H1 (cell line): ENCODE measurements at regions not wholly inside any gene's neighbourhood (a gene's known extent, or its start where the extent isn't known, plus 50 kb on each side); places are given as distances from the start of the nearest gene placed in this dataset.

ENCODE experiments used
- CTCF ChIA-PET: fragments of 300-600 bp; sonication (Branson Sonifier 250); formaldehyde crosslinking; loops from one replicate; lab custom pipeline; 2021; ENCODE audit not compliant: partially characterized antibody; lab: Charles Lee
- POLR2A ChIA-PET: fragments of 300-600 bp; sonication (Branson Sonifier 250); formaldehyde crosslinking; loops from one replicate; lab custom pipeline; 2021; ENCODE audit warnings: inconsistent platforms; ENCODE audit not compliant: partially characterized antibody; lab: Charles Lee
- DNase-seq, 2 experiments: peaks; one replicate each; pipeline versions ENCODE4 v3.0.0 to v3.0.0-alpha.2; 2010 to 2022; ENCODE audit warnings: low spot score in 2 of 2, low read depth in 1 of 2, mixed read lengths in 1 of 2
- FAIRE-seq: peaks from 2 replicates; lab custom pipeline; 2011; peaks lifted over from hg19 to GRCh38; lab: Jason Lieb, UNC
- H2AFZ ChIP-seq: 2 replicates; pipeline ENCODE4 v1.8.1; 2012; ENCODE audit warnings: low read length, inconsistent platforms
- H2AK5ac ChIP-seq: 2 replicates; pipeline ENCODE4 v1.6.1; 2013; ENCODE audit warnings: low read depth, low read length
- H2BK120ac ChIP-seq: replicated peaks from 2 replicates; pipeline ENCODE3; 2013; ENCODE audit warnings: low read depth, low read length, inconsistent platforms
- H2BK12ac ChIP-seq: 2 replicates; pipeline ENCODE4 v1.6.1; 2013; ENCODE audit warnings: low read depth, low read length
- H2BK15ac ChIP-seq: 2 replicates; pipeline ENCODE4 v1.6.1; 2013; ENCODE audit warnings: low read length
- H2BK20ac ChIP-seq: 2 replicates; pipeline ENCODE4 v1.6.1; 2013; ENCODE audit warnings: low read length
- H2BK5ac ChIP-seq: 2 replicates; pipeline ENCODE4 v1.6.1; 2013; ENCODE audit warnings: low read depth, low read length
- H3K14ac ChIP-seq: 2 replicates; pipeline ENCODE4 v1.6.1; 2013; ENCODE audit warnings: inconsistent platforms; ENCODE audit not compliant: insufficient read length
- H3K18ac ChIP-seq: 2 replicates; pipeline ENCODE4 v1.6.1; 2013; ENCODE audit warnings: low read length; ENCODE audit errors: extremely low read depth
- H3K23ac ChIP-seq: 2 replicates; pipeline ENCODE4 v1.6.1; 2013; ENCODE audit warnings: inconsistent platforms; ENCODE audit not compliant: insufficient read length
- H3K23me2 ChIP-seq: 2 replicates; pipeline ENCODE4 v1.6.1; 2013; ENCODE audit warnings: low read depth, low read length
- H3K27ac ChIP-seq: 2 replicates; pipeline ENCODE4 v1.6.1; 2011; ENCODE audit warnings: low read depth, low read length, inconsistent platforms
- H3K27me3 ChIP-seq, 4 experiments: replicated peaks in 1 of 4; 1 replicate in 1 of 4; 2 replicates in 3 of 4; pipeline versions ENCODE4 v1.6.1 to v1.8.1; 2011 to 2013; ENCODE audit warnings: low read length in 3 of 4, mild to moderate bottlenecking in 3 of 4, inconsistent platforms in 2 of 4, mixed read lengths in 2 of 4, moderate library complexity in 1 of 4; ENCODE audit not compliant: control insufficient read depth in 3 of 4, insufficient read depth in 3 of 4; ENCODE audit errors: extremely low read depth in 1 of 4
- H3K36me3 ChIP-seq, 4 experiments: 2 replicates each; pipeline versions ENCODE4 v1.6.1 to v1.8.1; 2011 to 2013; ENCODE audit warnings: mild to moderate bottlenecking in 4 of 4, low read length in 3 of 4, moderate library complexity in 2 of 4, control low read depth in 1 of 4, inconsistent platforms in 1 of 4; ENCODE audit not compliant: insufficient read depth in 4 of 4, control insufficient read depth in 2 of 4
- H3K4ac ChIP-seq: replicated peaks from 2 replicates; pipeline ENCODE3; 2013; ENCODE audit warnings: low read length, low read depth, mixed read lengths, inconsistent platforms; ENCODE audit not compliant: insufficient read length
- H3K4me1 ChIP-seq, 4 experiments: replicated peaks in 1 of 4; 1 replicate in 1 of 4; 2 replicates in 3 of 4; pipeline versions ENCODE4 v1.6.1 to v1.8.1; 2011 to 2013; ENCODE audit warnings: low read length in 3 of 4, inconsistent platforms in 2 of 4, mixed read lengths in 1 of 4; ENCODE audit not compliant: insufficient read depth in 4 of 4, control insufficient read depth in 3 of 4
- H3K4me2 ChIP-seq, 2 experiments: 2 replicates each; pipeline versions ENCODE4 v1.6.1 to v1.8.1; 2011 to 2013; ENCODE audit warnings: low read depth in 2 of 2, low read length in 2 of 2, control low read depth in 1 of 2, inconsistent platforms in 1 of 2, mild to moderate bottlenecking in 1 of 2; ENCODE audit not compliant: insufficient read depth in 1 of 2
- H3K4me3 ChIP-seq, 4 experiments: fragments of 200-600, 300-600 bp in 1 of 4; sonication (generic), shearing (Covaris generic), sonication (Bioruptor Twin) in 1 of 4; 2 replicates each; pipeline versions ENCODE4 v1.5.1 to v1.8.1; 2011 to 2016; ENCODE audit warnings: low read length in 4 of 4, low read depth in 3 of 4, control low read depth in 2 of 4, inconsistent platforms in 2 of 4, mild to moderate bottlenecking in 2 of 4, mixed read lengths in 1 of 4, moderate library complexity in 1 of 4; ENCODE audit not compliant: insufficient read depth in 2 of 4; ENCODE audit errors: extremely low read depth in 1 of 4
- H3K56ac ChIP-seq: replicated peaks from 2 replicates; pipeline ENCODE3; 2013; ENCODE audit warnings: low read depth, mild to moderate bottlenecking, mixed read lengths, low read length, inconsistent platforms; ENCODE audit not compliant: insufficient read length
- H3K79me1 ChIP-seq: 2 replicates; pipeline ENCODE4 v1.6.1; 2013; ENCODE audit warnings: low read depth, low read length, control low read depth
- H3K79me2 ChIP-seq, 2 experiments: 2 replicates each; pipeline versions ENCODE4 v1.6.1 to v1.8.1; 2012 to 2013; ENCODE audit warnings: low read length in 2 of 2, mild to moderate bottlenecking in 2 of 2, inconsistent platforms in 1 of 2; ENCODE audit not compliant: insufficient read depth in 2 of 2, control insufficient read depth in 1 of 2
- H3K9ac ChIP-seq, 4 experiments: replicated peaks in 1 of 4; 1 replicate in 1 of 4; 2 replicates in 3 of 4; pipeline versions ENCODE4 v1.6.1 to v1.8.1; 2011 to 2013; ENCODE audit warnings: low read depth in 3 of 4, low read length in 3 of 4, control low read depth in 2 of 4, mild to moderate bottlenecking in 2 of 4, moderate library complexity in 2 of 4, inconsistent platforms in 1 of 4; ENCODE audit errors: extremely low read depth in 1 of 4
- H3K9me3 ChIP-seq, 2 experiments: 2 replicates each; pipeline versions ENCODE4 v1.6.1 to v1.8.1; 2012 to 2013; ENCODE audit warnings: mild to moderate bottlenecking in 2 of 2, moderate library complexity in 2 of 2, control low read depth in 1 of 2, inconsistent platforms in 1 of 2, low read depth in 1 of 2, low read length in 1 of 2, mixed read lengths in 1 of 2; ENCODE audit not compliant: insufficient read depth in 2 of 2
- H4K20me1 ChIP-seq, 2 experiments: replicated peaks in 1 of 2; 2 replicates each; pipeline versions ENCODE3 to v1.8.1; 2011 to 2013; ENCODE audit warnings: inconsistent platforms in 2 of 2, low read length in 2 of 2, mild to moderate bottlenecking in 1 of 2; ENCODE audit not compliant: insufficient read depth in 2 of 2, control insufficient read depth in 1 of 2
- H4K5ac ChIP-seq: 2 replicates; pipeline ENCODE4 v1.6.1; 2013; ENCODE audit warnings: low read length, low read depth, mixed read lengths, inconsistent platforms; ENCODE audit not compliant: insufficient read length
- H4K8ac ChIP-seq: 2 replicates; pipeline ENCODE4 v1.8.0; 2013; ENCODE audit warnings: mild to moderate bottlenecking, moderate library complexity, low read length, inconsistent platforms; ENCODE audit not compliant: insufficient read depth; ENCODE audit errors: extremely low read depth
- H4K91ac ChIP-seq: replicated peaks from 2 replicates; pipeline ENCODE3; 2013; ENCODE audit warnings: low read length, mixed read lengths, inconsistent platforms; ENCODE audit not compliant: insufficient read length
- ASH2L ChIP-seq: fragments of 200-600, 300-600 bp; sonication (generic); IDR thresholded peaks from one replicate; pipeline ENCODE4 v1.7.1; 2017; ENCODE audit warnings: low read length
- CREB1 ChIP-seq: IDR thresholded peaks from 2 replicates; pipeline ENCODE4 v1.6.1; 2012; ENCODE audit warnings: inconsistent platforms
- CTCF ChIP-seq, 3 experiments: IDR thresholded peaks; 1 replicate in 2 of 3; 2 replicates in 1 of 3; pipeline versions ENCODE4 v1.5.1 to v1.6.1; 2011; ENCODE audit warnings: low read length in 3 of 3, mild to moderate bottlenecking in 3 of 3, inconsistent platforms in 2 of 3, low read depth in 1 of 3, moderate library complexity in 1 of 3; ENCODE audit not compliant: insufficient read depth in 1 of 3; ENCODE audit errors: control extremely low read depth in 1 of 3
- EZH2 ChIP-seq: fragments of 200-600 bp; sonication (generic); IDR thresholded peaks from 2 replicates; pipeline ENCODE4 v1.7.1; 2012; ENCODE audit warnings: low read depth, mild to moderate bottlenecking, moderate library complexity, low read length, inconsistent platforms; ENCODE audit not compliant: severe bottlenecking
- GTF2F1 ChIP-seq: IDR thresholded peaks from 2 replicates; pipeline ENCODE4 v1.6.1; 2012; ENCODE audit warnings: low read depth, low read length, improper control_type of control experiment, borderline replicate concordance
- HDAC6 ChIP-seq: IDR thresholded peaks from one replicate; pipeline ENCODE4 v1.7.1; 2012; ENCODE audit warnings: low read depth, mild to moderate bottlenecking, inconsistent platforms, low read length, moderate library complexity
- JUND ChIP-seq: IDR thresholded peaks from 2 replicates; pipeline ENCODE4 v1.6.1; 2011; ENCODE audit warnings: mild to moderate bottlenecking, improper control_type of control experiment, low read length
- KDM5A ChIP-seq: fragments of 200-600 bp; IDR thresholded peaks from 2 replicates; pipeline ENCODE4 v1.7.1; 2012; ENCODE audit warnings: mild to moderate bottlenecking, low read length, inconsistent platforms, mixed read lengths
- NANOG ChIP-seq: IDR thresholded peaks from 2 replicates; pipeline ENCODE4 v1.6.1; 2011; ENCODE audit warnings: low read length, low read depth, mild to moderate bottlenecking, inconsistent platforms; ENCODE audit not compliant: insufficient read depth, poor library complexity, severe bottlenecking
- POU5F1 ChIP-seq: IDR thresholded peaks from 2 replicates; pipeline ENCODE4 v1.6.1; 2011; ENCODE audit warnings: low read depth, mild to moderate bottlenecking, low read length, moderate library complexity
- RXRA ChIP-seq: IDR thresholded peaks from 2 replicates; pipeline ENCODE4 v1.6.1; 2011; ENCODE audit warnings: low read depth, mild to moderate bottlenecking, low read length, moderate library complexity; ENCODE audit not compliant: insufficient read depth
- SP4 ChIP-seq: IDR thresholded peaks from 2 replicates; pipeline ENCODE4 v1.6.1; 2012; ENCODE audit warnings: low read length, inconsistent platforms
- WGBS, 2 experiments: shearing (Covaris generic) in 1 of 2; methylation state at CpG; one replicate each; pipeline versions ENCODE4 v1.1.6 to v1.1.7; 2013 to 2015; ENCODE audit warnings: low lambda C conversion rate in 2 of 2, mixed read lengths in 2 of 2, inconsistent platforms in 1 of 2, low coverage in 1 of 2, missing lambda C conversion rate in 1 of 2; ENCODE audit not compliant: insufficient replicate concordance in 2 of 2, insufficient coverage in 1 of 2, insufficient read length in 1 of 2; ENCODE audit errors: extremely low coverage in 1 of 2, missing lambda C conversion rate in 1 of 2; 5-methylcytosine and 5-hydroxymethylcytosine counted together

- Histone ChIP-seq H2BK5ac (no peak overlapping the region), H3K18ac (no peak overlapping the region), H3K23me2 (no peaks in the 10 kb centered on the region), H4K91ac (no peak overlapping the region), H4K20me1 (no peaks in the 10 kb centered on the region), H3K27ac (no peak overlapping the region), H3K27me3 (no peaks in the 10 kb centered on the region), H3K36me3 (no peaks in the 10 kb centered on the region), H3K9me3 (no peaks in the 10 kb centered on the region), H3K4me1 (no peaks in the 10 kb centered on the region), H3K4me3 (no peak overlapping the region), H2AFZ (no peak overlapping the region; the same call in 1 of the 2 replicates), H3K4ac (no peak overlapping the region), H3K79me2 (no peaks in the 10 kb centered on the region), H4K8ac (no peak overlapping the region), H2BK12ac (no peak overlapping the region), H3K56ac (no peak overlapping the region), H3K4me2 (no peak overlapping the region), H4K5ac (no peak overlapping the region), H3K14ac (no peak overlapping the region), H2AK5ac (no peak overlapping the region), H3K23ac (no peak overlapping the region), H2BK120ac (no peak overlapping the region), H2BK20ac (no peak overlapping the region), H2BK15ac (no peak overlapping the region), H3K9ac (no peak overlapping the region), H3K79me1 (no peaks in the 10 kb centered on the region)
- 90% methylated on average over 5 of the region's 5 CpGs; no CpG with 5 or more reads in 1 of the 2 experiments for WGBS, 2 experiments
- ChIA-PET POLR2A (no interaction called here), CTCF (no interaction called here)
- TF ChIP-seq CREB1 (no peak), SP4 (no peak), NANOG (no peak), HDAC6 (no peak), CTCF (IDR thresholded peaks at IDR 0.05; ENCODE audit: control extremely low read depth in 1 of 3, insufficient read depth in 1 of 3, low read depth in 1 of 3, low read length in 3 of 3) (no peak), EZH2 (no peak), JUND (no peak), KDM5A (no peak), POU5F1 (no peak), ASH2L (no peak), RXRA (no peak), GTF2F1 (no peak)
- no peak for DNase-seq
- FAIRE-seq: no peak
Observed at GRCh38 chr2:147554521-147555107, 290.2 kb upstream of the ACVR2A start.
